ENCODE measurements at regions not wholly inside any gene's neighbourhood (a gene's known extent, or its start where the extent isn't known, plus 50 kb on each side); places are given as distances from the start of the nearest gene placed in this dataset.

GRCh38 chr1:59125676-59126320 is 171.1 kb upstream of the FGGY start:
- TF ChIP-seq POLR2A (IDR thresholded peaks at IDR 0.05) (no peak), POLR2AphosphoS5 (IDR thresholded peaks at IDR 0.05) (no peak), CTCF (IDR thresholded peaks at IDR 0.05) (no peak)
